GM23248 (cell line): ENCODE measurements at regions not wholly inside any gene's neighbourhood (a gene's known extent, or its start where the extent isn't known, plus 50 kb on each side); places are given as distances from the start of the nearest gene placed in this dataset.

Experiments used
- DNase-seq: peaks from one replicate; pipeline ENCODE4 v3.0.0-alpha.2; 2015
- H2AFZ ChIP-seq: fragments of 200-600 bp; sonication (generic); 2 replicates; pipeline ENCODE4 v1.6.1; 2016; ENCODE audit warnings: antibody characterized with exemption
- H3F3A ChIP-seq: fragments of 200-600 bp; sonication (generic); 2 replicates; pipeline ENCODE4 v1.6.1; 2016; ENCODE audit warnings: mild to moderate bottlenecking, antibody characterized with exemption, mixed run types; ENCODE audit not compliant: insufficient read depth
- H3K27ac ChIP-seq: fragments of 200-600 bp; sonication (generic); 2 replicates; pipeline ENCODE4 v1.5.1; 2016; ENCODE audit warnings: mild to moderate bottlenecking
- H3K27me3 ChIP-seq: fragments of 200-600 bp; sonication (generic); replicated peaks from 2 replicates; pipeline ENCODE4 v1.6.1; 2016; ENCODE audit warnings: mild to moderate bottlenecking; ENCODE audit not compliant: insufficient read depth
- H3K36me3 ChIP-seq: fragments of 200-600 bp; sonication (generic); 2 replicates; pipeline ENCODE4 v1.6.1; 2016; ENCODE audit warnings: low read depth, mild to moderate bottlenecking
- H3K4me1 ChIP-seq: fragments of 200-600 bp; sonication (generic); 2 replicates; pipeline ENCODE4 v1.6.1; 2016; ENCODE audit warnings: mild to moderate bottlenecking; ENCODE audit not compliant: insufficient read depth
- H3K4me2 ChIP-seq: fragments of 200-600 bp; sonication (generic); one replicate; pipeline ENCODE4 v1.6.1; 2016; ENCODE audit warnings: mild to moderate bottlenecking; ENCODE audit not compliant: unreplicated experiment
- H3K4me3 ChIP-seq: fragments of 200-600 bp; sonication (generic); 2 replicates; pipeline ENCODE4 v1.5.1; 2016; ENCODE audit warnings: mild to moderate bottlenecking
- H3K79me2 ChIP-seq: fragments of 200-600 bp; sonication (generic); 2 replicates; pipeline ENCODE4 v1.6.1; 2016; ENCODE audit warnings: mild to moderate bottlenecking; ENCODE audit not compliant: insufficient read depth
- H3K9ac ChIP-seq: fragments of 200-600 bp; sonication (generic); 2 replicates; pipeline ENCODE4 v1.6.1; 2016; ENCODE audit warnings: mild to moderate bottlenecking
- H3K9me2 ChIP-seq: fragments of 200-600 bp; sonication (generic); 2 replicates; pipeline ENCODE4 v1.6.1; 2016; ENCODE audit warnings: mixed run types, mild to moderate bottlenecking, moderate library complexity; ENCODE audit not compliant: insufficient read depth
- H3K9me3 ChIP-seq: fragments of 200-600 bp; sonication (generic); one replicate; pipeline ENCODE4 v1.6.1; 2017; ENCODE audit warnings: low read depth
- H4K20me1 ChIP-seq: fragments of 200-600 bp; sonication (generic); 2 replicates; pipeline ENCODE4 v1.6.0; 2016; ENCODE audit not compliant: insufficient read depth
- EZH2 ChIP-seq: fragments of 200-600 bp; sonication (generic); IDR thresholded peaks from 2 replicates; pipeline ENCODE4 v1.6.1; 2018; ENCODE audit warnings: antibody characterized with exemption, mild to moderate bottlenecking; ENCODE audit not compliant: insufficient read depth, poor library complexity, severe bottlenecking
- EZH2phosphoT487 ChIP-seq: fragments of 200-600 bp; sonication (generic); IDR thresholded peaks from 2 replicates; pipeline ENCODE4 v1.6.1; 2018; ENCODE audit warnings: antibody characterized with exemption, moderate library complexity, mild to moderate bottlenecking, low read depth; ENCODE audit not compliant: insufficient read depth
- WGBS, 2 experiments: methylation state at CpG; one replicate each; pipeline ENCODE4 v1.1.6; 2015 to 2017; ENCODE audit warnings: low lambda C conversion rate in 2 of 2, low coverage in 1 of 2; ENCODE audit errors: missing lambda C conversion rate in 2 of 2; 5-methylcytosine and 5-hydroxymethylcytosine counted together
- in situ Hi-C: fragments of 300-500 bp; cut with MboI; formaldehyde crosslinking; loops from 2 replicates; pipeline ENCODE4 v1.15.0; 2020

- TF ChIP-seq EZH2phosphoT487 (no peak), EZH2 (no peak)
- no peak overlapping the region for H3K9ac ChIP-seq
- no peaks in the 10 kb centered on the region for H3K4me1 ChIP-seq
- 83 to 86% methylated on average over 15 of the region's 15 CpGs for WGBS, 2 experiments
- no peaks in the 10 kb centered on the region for H3F3A ChIP-seq
- H3K4me3 ChIP-seq = no peak overlapping the region
- H3K27me3 ChIP-seq = no peaks in the 10 kb centered on the region
- no peak for DNase-seq
- H2AFZ ChIP-seq = no peak overlapping the region
- H3K79me2 ChIP-seq = no peaks in the 10 kb centered on the region
- no peaks in the 10 kb centered on the region for H4K20me1 ChIP-seq
- no peaks in the 10 kb centered on the region for H3K36me3 ChIP-seq
- no peak overlapping the region for H3K4me2 ChIP-seq
- in situ Hi-C loops = no loop called here
- no peak overlapping the region for H3K27ac ChIP-seq
- no peaks in the 10 kb centered on the region for H3K9me2 ChIP-seq
- no peaks in the 10 kb centered on the region for H3K9me3 ChIP-seq
Observed at GRCh38 chr10:128623776-128624175, 497.6 kb upstream of the MKI67 start.

GRCh38 chr10:128624656-128625530 lies 498.7 kb upstream of the MKI67 start:
- 64% methylated on average over 18 of the region's 18 CpGs for WGBS, 2 experiments
- Histone ChIP-seq H3K4me3 (no peak overlapping the region), H3K9me2 (no peaks in the 10 kb centered on the region), H3K4me2 (no peak overlapping the region), H3K27ac (no peak overlapping the region), H3K9ac (no peak overlapping the region), H3K79me2 (no peaks in the 10 kb centered on the region), H3F3A (no peaks in the 10 kb centered on the region), H2AFZ (no peak overlapping the region), H3K9me3 (no peaks in the 10 kb centered on the region), H3K36me3 (no peaks in the 10 kb centered on the region), H4K20me1 (no peaks in the 10 kb centered on the region), H3K4me1 (peaks cover 10% of the 10 kb centered on the region; the same call in 1 of the 2 replicates), H3K27me3 (no peaks in the 10 kb centered on the region)
- in situ Hi-C loops = no loop called here
- TF ChIP-seq EZH2phosphoT487 (no peak), EZH2 (no peak)
- DNase-seq = peak; percentile 18

GRCh38 chr10:128625926-128626325 lies 499.7 kb upstream of the MKI67 start:
- peak; percentile 20 for DNase-seq
- Histone ChIP-seq H3K9me2 (no peaks in the 10 kb centered on the region), H3K4me1 (peaks cover 10% of the 10 kb centered on the region), H3K9ac (no peak overlapping the region), H3K4me3 (no peak overlapping the region), H2AFZ (no peak overlapping the region), H3K36me3 (no peaks in the 10 kb centered on the region), H3F3A (no peaks in the 10 kb centered on the region), H3K27me3 (no peaks in the 10 kb centered on the region), H4K20me1 (no peaks in the 10 kb centered on the region), H3K79me2 (no peaks in the 10 kb centered on the region), H3K4me2 (no peak overlapping the region), H3K27ac (no peak overlapping the region), H3K9me3 (no peaks in the 10 kb centered on the region)
- in situ Hi-C loops = no loop called here
- TF ChIP-seq EZH2 = no peak
- TF ChIP-seq EZH2phosphoT487 = no peak
- WGBS, 2 experiments = 56 to 67% methylated on average over 7 of the region's 7 CpGs

- in situ Hi-C loops = no loop called here
- Histone ChIP-seq H3K9me3 (no peaks in the 10 kb centered on the region), H4K20me1 (no peaks in the 10 kb centered on the region), H3K9me2 (no peaks in the 10 kb centered on the region), H3K79me2 (no peaks in the 10 kb centered on the region), H3K27me3 (no peaks in the 10 kb centered on the region), H3K4me1 (peaks cover 14% of the 10 kb centered on the region), H2AFZ (no peak overlapping the region), H3K36me3 (no peaks in the 10 kb centered on the region), H3K4me2 (no peak overlapping the region), H3K9ac (no peak overlapping the region), H3F3A (no peaks in the 10 kb centered on the region), H3K4me3 (no peak overlapping the region), H3K27ac (no peak overlapping the region)
- TF ChIP-seq EZH2 (no peak), EZH2phosphoT487 (no peak)
- DNase-seq = no peak
- WGBS, 2 experiments = 80 to 83% methylated on average over 6 of the region's 6 CpGs
Observed at GRCh38 chr10:128626397-128627000, 500.3 kb upstream of the MKI67 start.
